ENCODE measurements at regions not wholly inside any gene's neighbourhood (a gene's known extent, or its start where the extent isn't known, plus 50 kb on each side); places are given as distances from the start of the nearest gene placed in this dataset.

GRCh38 chr9:23573800-23574199 is 252.2 kb downstream of the ELAVL2 start:
- no peak for DNase-seq (ENCODE audit: low spot score)
- no peak for FAIRE-seq

DNA sequence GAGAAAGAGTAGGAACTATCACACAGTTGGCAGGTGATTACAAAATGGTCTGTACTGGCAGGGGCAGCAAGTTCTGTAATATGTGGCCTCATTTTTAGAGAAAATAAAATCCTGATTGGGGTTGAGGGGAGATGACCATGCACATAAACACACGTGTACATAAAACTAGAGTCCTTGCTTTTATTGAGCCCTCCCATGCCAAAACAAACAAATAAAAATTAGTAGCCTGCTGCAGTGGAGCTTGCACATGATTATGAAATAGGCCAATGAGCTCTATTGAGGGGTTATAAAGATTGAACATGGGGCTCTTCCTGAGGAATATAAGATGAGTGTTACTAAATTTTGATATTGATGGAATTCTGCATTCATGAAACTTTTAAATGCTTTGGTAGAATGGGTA is 248.4 kb downstream of the ELAVL2 start:
- no peak for FAIRE-seq
- no peak for DNase-seq (ENCODE audit: low spot score)

- DNase-seq (ENCODE audit: low spot score) (no peak), FAIRE-seq (no peak)
These were observed 244.1 kb downstream of the ELAVL2 start for GRCh38 chr9:23581931-23582330.

- FAIRE-seq (no peak), DNase-seq (ENCODE audit: low spot score) (no peak)
These were observed 243.2 kb downstream of the ELAVL2 start for GRCh38 chr9:23582836-23583235.

DNA sequence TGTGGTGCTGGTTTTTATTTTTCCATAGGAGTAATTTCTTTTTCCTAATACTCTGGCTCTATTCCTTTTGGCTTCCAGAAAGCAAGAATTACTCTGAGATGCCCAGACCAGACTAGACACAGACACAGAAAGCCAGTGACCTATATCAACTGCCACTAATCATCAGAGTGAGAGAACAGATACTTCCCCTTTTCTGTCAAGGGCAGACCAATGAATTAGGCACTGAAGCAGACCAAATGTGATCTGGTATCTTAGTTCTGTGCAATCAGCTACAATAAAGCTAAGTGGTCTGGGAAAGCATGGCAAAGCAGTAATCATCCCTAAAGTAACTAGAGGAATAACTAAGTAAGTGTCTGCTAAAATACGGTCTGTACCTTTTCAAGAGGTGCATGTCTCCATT is 239.1 kb downstream of the ELAVL2 start:
- FAIRE-seq (no peak), DNase-seq (ENCODE audit: low spot score) (no peak)

DNA sequence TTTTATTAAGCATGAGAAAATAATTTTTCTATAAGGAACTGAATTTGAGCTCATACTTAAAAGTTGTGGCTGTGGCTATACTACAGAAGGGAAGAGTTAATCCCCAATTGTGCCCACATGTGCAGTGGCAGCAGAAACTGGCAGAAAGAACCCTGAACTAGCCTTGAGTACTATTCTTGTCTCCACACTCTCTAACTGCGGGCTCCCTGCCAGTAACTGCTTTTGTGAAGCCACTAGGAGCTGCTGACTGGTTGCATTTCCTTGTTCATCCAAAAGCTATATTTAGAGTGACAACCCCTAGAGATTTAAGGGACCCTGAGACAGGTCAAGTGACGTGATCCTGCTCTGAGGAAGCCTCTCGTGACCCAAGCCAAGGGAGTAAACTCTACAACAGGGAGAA is 238.6 kb downstream of the ELAVL2 start:
- FAIRE-seq = no peak

GRCh38 chr9:23587903-23588302 is 238.1 kb downstream of the ELAVL2 start:
- no peak for DNase-seq (ENCODE audit: low spot score)
- no peak for FAIRE-seq

More for the DNA sequence above, 238.6 kb downstream of the ELAVL2 start:
- DNase-seq (ENCODE audit: low spot score) = no peak

DNA sequence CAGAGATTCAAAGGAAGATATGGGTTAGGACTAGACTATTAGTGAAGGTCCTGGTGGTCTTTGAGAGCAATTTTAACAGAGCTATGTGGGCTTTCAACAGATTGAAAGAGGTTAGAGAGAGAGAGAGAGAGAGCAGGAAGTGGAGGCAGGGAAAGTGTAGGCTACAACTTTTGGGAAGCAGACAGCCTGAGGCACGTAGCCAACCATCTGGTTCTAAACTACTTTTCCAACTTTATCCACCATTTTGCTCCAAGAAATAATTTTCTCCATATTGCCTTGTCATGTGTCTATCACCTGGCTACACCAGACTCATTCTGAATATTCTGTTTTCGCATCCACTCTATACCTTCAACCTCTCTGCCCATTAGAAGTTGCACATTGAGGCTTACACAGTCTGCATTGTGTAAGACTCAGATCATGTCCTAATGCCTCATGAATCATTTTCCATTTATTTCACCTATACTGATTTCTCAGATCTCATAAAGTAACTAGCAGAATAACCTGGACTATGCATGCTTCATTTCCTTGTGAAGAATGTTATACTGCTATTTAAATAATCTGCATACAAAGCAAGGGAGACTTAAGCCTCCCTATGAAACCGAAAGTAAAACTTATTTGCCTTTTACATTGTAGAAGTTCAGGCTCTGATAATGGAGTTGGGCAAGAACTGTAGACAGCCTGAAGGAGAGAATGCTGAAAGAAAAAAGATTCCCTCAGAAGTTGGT is 235.6 kb downstream of the ELAVL2 start:
- DNase-seq (ENCODE audit: low spot score) = no peak
- FAIRE-seq = no peak

- DNase-seq (ENCODE audit: low spot score) = no peak
- no peak for FAIRE-seq
These were observed 231.6 kb downstream of the ELAVL2 start for GRCh38 chr9:23594421-23594820.

DNA sequence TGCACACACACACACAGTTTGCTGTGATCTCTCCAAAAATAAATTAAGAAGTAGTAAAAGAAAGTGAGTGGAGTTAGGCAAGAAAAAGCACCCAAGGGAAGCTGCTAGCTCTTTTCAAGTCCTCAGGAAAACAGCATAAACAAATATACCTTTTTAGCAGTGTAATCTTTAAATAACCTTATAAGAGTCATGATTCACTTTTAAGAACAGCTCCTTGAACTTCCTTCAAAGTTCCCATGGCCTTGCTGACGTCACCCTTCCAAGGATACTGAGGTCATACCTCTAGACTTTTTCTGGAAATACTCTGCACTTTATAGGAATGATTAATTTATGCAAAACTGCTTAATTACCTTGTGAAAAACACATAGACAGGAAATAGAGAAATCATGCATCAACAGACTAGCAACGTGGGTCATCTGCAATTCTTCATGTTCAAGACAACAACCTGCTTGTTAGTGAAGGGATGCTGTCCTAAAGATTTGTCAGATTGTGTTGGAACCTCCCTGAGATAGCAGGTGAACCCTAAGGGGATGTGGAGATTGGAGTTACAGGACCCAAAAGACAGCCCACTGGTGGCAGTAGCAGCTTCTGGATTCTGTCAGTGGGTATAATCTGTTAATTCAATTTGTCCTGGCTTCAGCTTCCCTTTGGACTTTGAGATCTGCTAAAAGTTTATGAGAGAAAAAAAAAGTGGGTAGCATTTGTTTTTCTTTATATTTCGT is 229.0 kb downstream of the ELAVL2 start:
- no peak for DNase-seq (ENCODE audit: low spot score)
- FAIRE-seq = no peak

- DNase-seq (ENCODE audit: low spot score) (no peak), FAIRE-seq (no peak)
These were observed 227.0 kb downstream of the ELAVL2 start for GRCh38 chr9:23598994-23599393.

GRCh38 chr9:23603311-23603710 is 222.7 kb downstream of the ELAVL2 start:
- no peak for DNase-seq (ENCODE audit: low spot score)
- FAIRE-seq = no peak

DNA sequence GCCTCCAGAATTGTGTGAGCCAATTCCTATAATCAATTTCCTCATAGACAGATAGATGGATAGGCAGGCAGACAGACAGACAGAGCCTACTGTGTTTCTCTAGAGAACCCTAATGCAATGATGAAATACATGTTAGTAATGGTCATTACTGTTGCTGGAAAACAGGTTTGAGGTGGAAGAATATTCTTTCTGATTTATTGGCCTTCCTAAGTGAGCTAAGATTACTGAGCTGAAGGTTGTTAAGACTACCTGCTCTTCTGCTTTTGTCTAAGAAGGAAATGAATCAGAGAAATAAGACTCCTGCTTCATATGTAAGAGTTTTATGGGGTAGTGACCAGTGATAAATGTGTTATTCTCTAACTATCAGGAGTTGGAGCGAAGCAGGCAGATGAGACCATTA is 219.9 kb downstream of the ELAVL2 start:
- no peak for FAIRE-seq

DNA sequence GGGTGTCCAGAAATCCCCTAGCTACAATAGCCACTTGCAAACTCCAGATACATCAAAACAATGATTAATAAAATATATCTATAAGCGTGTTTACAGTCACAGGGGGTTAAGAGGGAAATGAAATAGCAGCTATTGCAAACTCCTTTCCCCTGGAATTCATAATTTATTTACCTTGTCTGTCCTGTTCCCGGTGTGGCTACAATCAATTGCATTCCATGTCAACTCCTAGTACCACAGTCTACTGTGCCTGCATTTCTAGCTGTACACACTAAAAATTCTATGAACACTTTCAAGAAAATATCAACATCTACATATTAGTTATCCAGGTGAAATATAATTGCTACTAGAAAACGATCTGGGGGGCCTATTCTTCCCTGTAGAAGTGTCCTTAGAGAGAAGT is 217.6 kb downstream of the ELAVL2 start:
- DNase-seq (ENCODE audit: low spot score) (no peak), FAIRE-seq (no peak)

More for the DNA sequence above, 219.9 kb downstream of the ELAVL2 start:
- DNase-seq (ENCODE audit: low spot score) = no peak

GRCh38 chr9:23611869-23612268 is 214.2 kb downstream of the ELAVL2 start:
- no peak for DNase-seq (ENCODE audit: low spot score)
- FAIRE-seq = no peak

DNA sequence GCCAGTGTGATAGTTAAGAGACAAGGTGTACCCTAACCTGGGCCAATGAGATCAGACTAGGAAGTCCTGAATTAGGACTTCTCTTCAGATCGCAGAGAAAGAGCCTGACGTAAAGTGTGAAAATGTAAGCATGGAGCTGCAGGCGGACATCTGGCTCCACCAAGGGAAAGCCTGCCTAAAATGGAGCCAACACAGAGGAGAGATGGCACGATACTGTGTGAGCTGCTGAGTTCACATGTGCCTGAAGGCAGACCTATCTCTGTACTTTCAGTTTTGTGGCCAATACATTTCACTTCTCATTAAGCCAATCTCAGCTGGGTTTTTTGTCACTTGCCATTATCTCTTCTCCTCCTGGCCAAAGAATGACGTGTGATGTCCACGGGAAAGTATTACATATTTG is 210.5 kb downstream of the ELAVL2 start:
- FAIRE-seq (no peak), DNase-seq (ENCODE audit: low spot score) (no peak)

DNA sequence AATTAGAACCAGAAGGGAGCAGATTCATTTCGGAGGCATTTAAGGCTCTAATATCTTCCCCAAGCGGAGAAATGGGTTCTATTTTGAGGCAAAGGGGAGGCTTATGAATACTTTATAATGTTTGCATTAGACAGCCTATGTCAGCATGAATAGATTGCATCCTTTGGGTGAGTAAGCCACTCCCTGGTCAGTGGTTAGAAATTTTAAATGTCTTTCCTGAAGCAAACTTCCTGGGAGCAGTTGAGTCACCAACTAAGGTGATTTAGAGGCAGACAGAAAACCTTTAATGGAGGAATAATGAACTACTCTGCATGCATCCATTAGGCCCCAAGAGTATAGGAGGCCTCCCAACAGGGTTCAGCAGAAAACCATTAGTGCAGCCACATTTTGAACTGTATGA is 204.9 kb downstream of the ELAVL2 start:
- FAIRE-seq (no peak), DNase-seq (ENCODE audit: low spot score) (peak; percentile 13)

DNA sequence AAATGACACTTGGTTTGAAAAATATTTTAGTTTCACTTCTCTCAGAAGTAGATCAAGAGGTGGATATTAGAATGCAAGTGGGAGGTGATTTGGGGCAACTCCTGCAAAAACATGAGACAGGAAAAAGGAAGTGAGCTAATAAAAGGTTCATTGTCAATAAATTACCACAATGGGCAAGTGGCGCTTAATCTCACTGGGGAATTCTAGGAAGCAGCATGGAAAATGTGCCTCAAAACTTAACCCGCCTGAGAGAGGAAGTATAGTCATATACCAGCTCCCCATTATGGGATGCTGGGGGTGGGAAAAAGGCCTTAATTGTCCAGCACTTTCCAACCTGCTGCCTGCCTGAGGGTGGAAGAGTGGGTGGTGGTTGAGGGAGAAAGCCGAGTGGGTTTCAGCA is 204.1 kb downstream of the ELAVL2 start:
- DNase-seq (ENCODE audit: low spot score) (peak; percentile 1), FAIRE-seq (no peak)

- FAIRE-seq (no peak), DNase-seq (ENCODE audit: low spot score) (no peak)
These were observed 203.6 kb downstream of the ELAVL2 start for GRCh38 chr9:23622396-23622795.

- DNase-seq (ENCODE audit: low spot score) (no peak), FAIRE-seq (no peak)
These were observed 195.6 kb downstream of the ELAVL2 start for GRCh38 chr9:23630488-23630887.

- FAIRE-seq = no peak
- DNase-seq (ENCODE audit: low spot score) = no peak
These were observed 190.8 kb downstream of the ELAVL2 start for GRCh38 chr9:23635276-23635675.

DNA sequence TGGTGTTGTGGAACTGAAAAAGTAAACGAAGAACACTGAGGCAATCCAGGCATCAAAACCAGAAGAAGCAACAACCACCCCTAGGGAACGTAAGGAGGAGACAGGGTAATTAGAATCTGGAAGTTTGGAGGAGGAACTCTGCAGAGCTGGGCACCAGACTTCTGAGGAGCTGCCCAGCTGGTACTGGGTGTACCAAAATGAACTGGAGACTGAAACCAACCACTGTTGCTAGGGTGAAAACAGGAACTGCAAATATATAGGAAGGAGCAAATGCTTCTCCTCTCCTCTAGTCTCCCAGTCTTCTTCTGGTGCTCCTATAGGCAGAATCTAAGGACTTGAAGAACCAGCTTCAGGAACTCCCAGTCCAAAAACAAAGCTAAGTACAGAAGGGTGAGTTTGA is 189.8 kb downstream of the ELAVL2 start:
- FAIRE-seq (no peak), DNase-seq (ENCODE audit: low spot score) (no peak)

DNA sequence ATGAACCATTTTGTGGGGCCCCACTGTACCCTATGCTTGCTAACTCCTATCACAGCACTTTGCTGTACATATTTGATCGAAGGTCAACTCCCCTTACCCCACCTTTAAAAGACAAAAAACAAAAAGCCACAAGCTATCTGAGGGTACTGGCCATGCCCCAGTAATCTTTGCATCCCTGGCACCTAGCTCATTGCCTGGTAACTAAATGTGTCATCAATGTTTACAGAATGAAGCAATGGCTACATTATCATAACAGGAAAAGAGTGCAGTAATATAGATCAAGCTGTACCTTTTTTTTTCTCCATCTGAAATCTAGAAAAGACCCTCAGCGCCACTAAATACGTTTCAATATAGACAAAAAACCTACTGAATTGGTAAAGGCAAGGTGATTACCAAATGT is 188.0 kb downstream of the ELAVL2 start:
- FAIRE-seq (no peak), DNase-seq (ENCODE audit: low spot score) (no peak)

Measured in urothelium cell line (cell line).